Activated CD8-positive, alpha-beta memory T cell treated with anti-CD3 and anti-CD28 coated beads, Interleukin-2, amount 50 U/mL, for 48 hours (primary cell): ENCODE measurements at regions not wholly inside any gene's neighbourhood (a gene's known extent, or its start where the extent isn't known, plus 50 kb on each side); places are given as distances from the start of the nearest gene placed in this dataset.
"Not testable (repeated sequence)": the region's sequence is repeated elsewhere in the genome, so short reads cannot be mapped to it uniquely, and the experiment has no call there.

Experiments
- DNase-seq: peaks from one replicate; pipeline ENCODE4 v3.0.0-alpha.2; 2020

DNA sequence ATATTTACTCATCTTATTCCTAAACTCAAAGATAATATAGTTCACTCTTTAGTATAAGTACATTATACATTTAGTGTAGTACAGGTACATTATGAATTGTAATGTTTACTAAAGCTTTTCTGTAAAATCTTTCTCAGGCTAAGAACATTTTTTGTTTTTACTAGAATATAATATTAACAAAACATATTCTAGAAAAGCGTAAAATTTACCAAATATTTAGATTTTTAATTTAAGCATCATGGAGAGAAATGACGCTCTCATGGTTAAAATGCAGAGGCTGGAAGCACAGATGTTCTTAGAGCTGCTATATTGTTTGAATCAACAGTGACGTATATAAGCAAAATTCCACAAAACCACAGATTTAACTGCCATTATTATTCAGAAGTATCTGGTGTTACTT is 54.7 kb upstream of the NBPF15 start:
- not testable (repeated sequence) for DNase-seq

DNA sequence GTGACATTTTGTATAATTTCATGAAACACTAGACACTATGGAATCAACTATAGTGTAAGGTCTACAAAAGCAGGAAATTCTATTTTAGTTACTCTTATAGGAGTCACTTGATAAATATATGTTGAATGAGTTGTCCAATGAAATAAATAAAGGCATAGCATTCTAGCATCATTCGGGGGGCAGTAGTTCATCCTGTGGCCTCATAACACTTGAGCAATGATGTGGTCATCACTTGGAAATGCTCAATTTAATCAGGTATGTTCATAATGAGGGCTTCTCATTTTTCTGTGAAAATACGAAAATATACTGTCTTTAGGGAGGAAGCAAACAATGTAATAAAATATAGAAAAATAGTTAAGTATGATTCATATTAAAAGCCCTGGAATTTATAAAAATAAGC is 55.4 kb upstream of the NBPF15 start:
- DNase-seq = not testable (repeated sequence)

DNA sequence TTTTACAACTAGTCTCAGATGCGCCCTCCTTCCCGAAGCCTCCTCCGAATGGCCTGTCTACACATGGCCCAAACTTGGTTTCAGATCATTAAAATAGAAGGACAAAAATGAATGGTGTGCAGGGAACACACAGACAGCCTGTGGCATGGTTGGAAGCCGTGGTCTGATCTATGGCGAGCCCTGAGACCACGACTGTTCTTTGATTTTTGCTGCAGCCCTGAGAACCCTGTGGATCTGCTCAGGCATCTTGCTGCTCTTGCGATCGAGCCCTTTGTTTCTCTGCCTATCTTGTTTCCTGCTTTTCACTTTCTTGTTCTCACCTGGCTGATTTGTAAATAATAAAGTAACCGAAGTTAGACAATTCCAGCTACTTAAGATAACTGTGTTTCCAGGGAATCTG is 57.0 kb upstream of the NBPF15 start:
- DNase-seq = not testable (repeated sequence)

DNA sequence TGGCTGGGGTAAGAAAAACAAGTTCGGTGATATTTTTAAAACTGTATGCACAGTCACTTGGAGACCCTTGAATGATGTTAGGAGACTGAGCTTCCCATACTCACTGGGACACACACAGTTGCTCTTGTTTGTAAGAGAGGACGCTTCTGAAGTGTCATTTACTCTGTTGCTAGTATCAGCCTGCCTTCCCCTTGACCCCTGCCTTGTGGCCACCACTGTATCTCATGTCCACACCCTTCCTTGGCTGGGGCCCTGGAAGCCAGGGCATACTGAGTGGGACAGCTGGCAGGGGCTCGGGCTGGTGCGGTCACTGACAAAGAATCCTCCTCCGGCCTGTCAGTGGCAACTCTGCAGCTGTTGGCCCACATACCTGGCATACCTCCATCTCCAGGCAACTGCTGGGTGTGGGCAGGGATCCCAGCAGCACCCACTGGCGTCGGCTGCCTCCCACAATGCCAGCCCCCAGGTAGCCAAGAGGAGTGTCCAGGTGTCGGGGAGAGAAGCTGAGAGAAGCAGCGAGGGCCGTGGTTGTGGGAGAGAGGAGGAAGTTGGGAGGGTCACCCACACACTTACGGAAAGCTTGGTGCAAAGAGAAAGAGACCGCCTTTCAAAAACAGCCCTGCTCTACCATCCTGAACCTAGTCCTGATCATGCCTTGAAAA is 58.2 kb upstream of the NBPF15 start:
- not testable (repeated sequence) for DNase-seq

DNA sequence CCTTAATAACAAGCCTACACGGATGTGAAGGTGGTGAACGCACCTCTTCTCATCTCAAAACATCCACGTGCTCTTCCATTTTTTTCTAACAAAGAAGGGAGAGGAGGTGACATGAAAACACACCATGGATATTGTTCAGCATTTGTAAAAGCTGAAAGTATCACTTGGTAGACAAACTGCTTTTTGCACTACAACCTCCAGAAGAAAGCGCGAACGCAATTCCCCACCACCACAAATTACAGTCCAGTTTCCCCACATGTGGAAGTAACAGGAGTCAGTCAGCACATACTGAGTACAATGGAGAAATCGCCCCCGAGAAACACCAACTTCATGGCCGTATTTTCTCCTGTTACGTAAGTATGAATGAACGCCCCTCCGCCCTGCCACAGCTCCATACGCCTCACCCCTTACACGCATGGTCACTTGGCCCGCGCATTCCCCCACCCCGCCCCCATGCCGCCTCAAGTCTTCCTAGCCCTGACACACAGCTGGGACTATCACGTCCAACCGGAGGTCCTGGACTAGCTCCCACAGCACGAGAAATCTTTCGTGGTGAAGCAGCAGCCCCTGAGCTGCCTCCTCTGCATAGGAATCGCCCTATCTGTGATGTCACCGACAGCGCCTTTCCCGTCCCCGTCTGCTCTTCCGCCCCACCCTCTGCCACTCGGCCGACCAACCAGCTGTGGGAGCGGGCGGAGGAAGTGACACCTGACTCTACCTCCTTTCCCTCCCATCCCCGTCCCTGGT is 62.4 kb upstream of the NBPF15 start:
- peak; percentile 81 for DNase-seq

DNA sequence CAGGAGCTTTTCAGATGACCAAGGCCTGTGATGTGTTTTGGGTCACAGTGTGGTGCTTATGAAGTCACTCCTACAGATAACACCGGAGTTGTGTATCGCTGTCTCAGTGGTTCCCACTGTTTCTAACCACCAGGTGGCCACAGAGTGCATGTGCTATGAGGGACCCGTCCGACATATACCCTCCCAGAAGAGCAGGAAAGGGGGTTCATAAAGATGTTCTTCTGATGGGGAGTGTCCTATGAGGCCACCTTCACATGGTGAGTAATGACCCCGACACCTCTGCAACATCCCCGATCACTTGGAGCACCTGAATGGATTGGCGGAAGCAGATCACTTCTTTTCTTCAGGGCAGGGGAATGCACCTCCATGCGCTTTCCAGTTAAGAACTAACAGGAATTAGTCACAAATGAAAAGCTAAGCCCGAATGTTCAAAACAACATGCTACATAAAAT is 60.5 kb upstream of the PPIAL4F start:
- not testable (repeated sequence) for DNase-seq

DNA sequence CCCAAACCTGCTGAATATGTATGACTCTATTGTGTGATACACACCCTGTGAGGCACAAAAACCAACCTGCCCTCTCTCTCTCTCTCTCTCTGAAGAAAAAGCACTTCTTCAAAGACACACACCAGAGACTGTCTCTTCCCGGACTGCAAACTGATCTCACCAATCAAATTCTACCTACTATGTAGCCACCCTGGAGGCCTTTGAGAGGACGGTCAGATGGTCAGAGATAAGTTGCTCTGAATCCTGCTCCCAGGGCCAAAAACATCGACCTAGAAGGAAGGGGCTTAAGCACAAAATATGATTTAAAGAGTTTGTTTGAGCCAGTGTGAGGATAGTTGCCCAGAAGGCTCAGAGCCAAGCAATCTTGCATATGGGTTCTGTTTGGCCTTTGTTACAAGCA is 59.2 kb upstream of the PPIAL4F start:
- not testable (repeated sequence) for DNase-seq

DNA sequence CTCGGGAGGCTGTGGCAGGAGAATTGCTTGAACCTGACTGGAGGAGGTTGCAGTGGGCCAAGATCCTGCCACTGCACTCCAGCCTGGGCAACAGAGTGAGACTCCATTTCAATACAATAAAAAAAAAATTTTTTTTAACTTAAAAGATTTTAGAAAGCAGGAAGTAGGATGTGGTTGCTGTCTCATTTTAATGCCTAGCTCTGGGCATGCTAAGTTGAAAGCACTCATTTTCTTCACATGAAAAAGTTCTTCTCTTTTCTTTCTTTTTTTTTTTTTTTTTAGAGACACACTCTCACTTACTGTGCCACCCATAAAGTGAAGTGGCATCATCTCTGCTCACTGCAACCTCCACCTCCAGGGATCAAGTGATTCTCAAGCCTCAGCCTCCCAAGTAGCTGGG is 58.4 kb upstream of the PPIAL4F start:
- DNase-seq = not testable (repeated sequence)

DNA sequence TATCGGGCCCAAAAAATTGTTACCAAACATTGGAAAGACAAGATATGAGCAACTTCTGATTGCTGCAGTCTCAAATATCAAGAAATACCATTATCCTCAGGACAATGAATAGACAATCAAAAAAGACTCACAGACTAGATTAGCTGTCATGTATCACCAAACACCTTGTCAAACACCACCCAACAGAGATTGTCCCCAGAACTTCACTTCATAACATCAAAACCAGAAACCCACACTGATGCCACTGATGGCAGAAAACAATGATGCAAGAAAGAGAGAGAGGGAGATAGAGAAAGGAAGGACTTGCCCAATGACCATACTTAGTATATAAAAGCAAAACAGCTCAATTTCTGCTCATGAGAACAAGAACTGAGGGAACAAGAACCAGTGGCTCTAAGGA is 56.0 kb upstream of the PPIAL4F start:
- not testable (repeated sequence) for DNase-seq

DNA sequence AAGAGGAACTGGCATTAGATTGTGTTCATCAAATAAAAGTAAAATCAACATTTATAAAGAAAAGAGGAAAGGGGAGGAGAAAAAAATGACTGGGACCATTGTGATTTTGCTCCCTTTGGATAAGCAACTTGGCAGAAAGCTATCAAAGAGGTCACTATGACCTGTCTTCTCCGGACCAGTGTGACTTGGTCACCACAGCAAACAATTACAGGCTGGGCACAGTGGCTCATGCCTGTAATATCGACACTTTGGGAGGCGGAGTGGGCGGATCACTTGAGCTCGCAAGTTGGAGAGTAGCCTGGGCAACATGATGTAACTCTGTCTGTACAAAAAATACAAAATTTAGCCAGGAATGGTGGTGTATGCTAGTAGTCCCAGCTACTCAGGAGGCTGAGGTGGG is 55.5 kb upstream of the PPIAL4F start:
- DNase-seq = not testable (repeated sequence)

DNA sequence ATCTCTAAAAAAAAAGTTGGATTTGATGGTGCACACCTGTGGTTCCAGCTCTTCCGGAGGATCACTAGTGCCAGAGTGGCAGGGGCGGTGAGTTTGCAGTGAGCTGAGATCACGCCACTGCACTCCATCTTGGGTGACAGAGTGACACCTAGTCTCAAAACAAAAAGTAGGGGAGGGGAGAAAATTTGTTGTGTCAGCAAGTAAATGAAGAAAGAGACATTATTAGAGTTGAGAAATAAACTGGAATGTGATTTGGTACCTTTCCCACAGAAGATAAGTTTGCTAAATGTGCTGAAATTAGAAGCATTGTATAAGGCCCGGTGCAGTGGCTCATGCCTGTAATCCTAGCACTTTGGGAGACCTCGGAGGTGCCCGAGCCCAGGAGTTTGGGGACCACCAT is 54.0 kb upstream of the PPIAL4F start:
- not testable (repeated sequence) for DNase-seq

DNA sequence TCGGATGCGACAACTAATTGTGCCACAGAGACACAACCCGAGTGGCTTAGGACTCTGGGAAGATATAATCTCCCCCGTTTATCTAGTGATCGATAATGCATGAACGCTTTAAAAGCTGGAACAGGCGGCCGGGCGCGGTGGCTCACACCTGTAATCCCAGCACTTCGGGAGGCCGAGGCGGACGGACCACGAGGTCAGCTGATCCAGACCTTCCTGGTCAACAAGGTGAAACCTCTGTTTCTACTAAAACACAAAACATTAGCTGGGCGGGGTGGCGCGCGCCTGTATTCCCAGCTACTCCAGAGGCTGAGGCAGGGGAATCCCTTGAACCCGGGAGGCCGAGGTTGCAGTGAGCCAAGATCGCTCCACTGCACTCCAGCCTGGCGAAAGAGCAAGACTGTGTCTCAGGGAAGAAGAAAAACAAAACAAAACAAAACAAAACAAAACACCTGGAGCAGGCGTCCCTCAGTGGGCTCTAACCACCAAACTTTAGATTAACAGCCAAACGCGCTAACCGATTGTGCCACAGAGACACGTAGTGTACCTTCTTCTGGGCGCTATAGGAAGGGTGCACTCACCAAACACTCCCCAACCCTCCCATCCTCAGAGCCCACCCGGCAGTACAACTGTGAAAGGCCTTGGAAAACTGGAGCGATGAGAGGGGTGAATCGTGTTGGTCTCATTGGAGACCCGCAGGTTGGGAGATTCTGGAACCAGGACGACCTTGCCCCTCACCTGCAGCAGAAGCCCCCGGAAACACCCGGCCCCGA is 53.3 kb upstream of the PPIAL4F start:
- DNase-seq = not testable (repeated sequence)
